ACHN (cell line): ENCODE measurements at regions not wholly inside any gene's neighbourhood (a gene's known extent, or its start where the extent isn't known, plus 50 kb on each side); places are given as distances from the start of the nearest gene placed in this dataset.
"Not testable (repeated sequence)": the region's sequence is repeated elsewhere in the genome, so short reads cannot be mapped to it uniquely, and the experiment has no call there.

Experiments
- DNase-seq: peaks from one replicate; pipeline ENCODE4 v3.0.0-alpha.2; 2015
- in situ Hi-C: cut with HindIII; loops from 2 replicates; pipeline ENCODE4 v1.10.0; 2017; ENCODE audit warnings: low sequenced_read_pairs, low pct_ligation_motif_present, low pct_unique_long_range_greater_than_20kb

- no peak for DNase-seq
Measured at GRCh38 chr5:29143266-29143665, 2050.2 kb upstream of the CDH6 start.

GRCh38 chr5:29134418-29134817 is 2059.1 kb upstream of the CDH6 start:
- DNase-seq: no peak
- in situ Hi-C loops: no loop called here

More at GRCh38 chr5:29143266-29143665, 2050.2 kb upstream of the CDH6 start:
- in situ Hi-C loops: no loop called here

GRCh38 chr5:29131285-29131684 is 2062.2 kb upstream of the CDH6 start:
- DNase-seq: no peak
- in situ Hi-C loops: no loop called here

- DNase-seq: no peak
- in situ Hi-C loops: no loop called here
Measured at GRCh38 chr5:29130786-29131185, 2062.7 kb upstream of the CDH6 start.

GRCh38 chr5:29127524-29128156 is 2065.8 kb upstream of the CDH6 start:
- DNase-seq, in situ Hi-C loops: not testable (repeated sequence)

- DNase-seq, in situ Hi-C loops: not testable (repeated sequence)
Measured at GRCh38 chr5:29126462-29126861, 2067.0 kb upstream of the CDH6 start.

- in situ Hi-C loops: no loop called here
- no peak for DNase-seq
Measured at GRCh38 chr5:29122306-29122705, 2071.2 kb upstream of the CDH6 start.

GRCh38 chr5:29114331-29114768 is 2076.0 kb upstream of the CDH9 start:
- in situ Hi-C loops: no loop called here
- DNase-seq: no peak

- in situ Hi-C loops: no loop called here
- no peak for DNase-seq
Measured at GRCh38 chr5:29113516-29113915, 2075.1 kb upstream of the CDH9 start.

GRCh38 chr5:29099585-29099984 is 2061.2 kb upstream of the CDH9 start:
- in situ Hi-C loops: no loop called here
- DNase-seq: no peak

- DNase-seq: no peak
Measured at GRCh38 chr5:29089591-29090130, 2051.3 kb upstream of the CDH9 start.

GRCh38 chr5:29085142-29085541 is 2046.8 kb upstream of the CDH9 start:
- in situ Hi-C loops: no loop called here

More at GRCh38 chr5:29089591-29090130, 2051.3 kb upstream of the CDH9 start:
- in situ Hi-C loops: no loop called here

GRCh38 chr5:29079771-29080170 is 2041.4 kb upstream of the CDH9 start:
- in situ Hi-C loops: no loop called here
- peak; percentile 4 for DNase-seq

More at GRCh38 chr5:29085142-29085541, 2046.8 kb upstream of the CDH9 start:
- DNase-seq: no peak

- DNase-seq: peak; percentile 28
- in situ Hi-C loops: no loop called here
Measured at GRCh38 chr5:29077451-29077850, 2039.1 kb upstream of the CDH9 start.

GRCh38 chr5:29069104-29069402 is 2030.7 kb upstream of the CDH9 start:
- no peak for DNase-seq
- in situ Hi-C loops: no loop called here

GRCh38 chr5:29061381-29061780 is 2023.0 kb upstream of the CDH9 start:
- in situ Hi-C loops: no loop called here
- no peak for DNase-seq

- in situ Hi-C loops: no loop called here
- no peak for DNase-seq
Measured at GRCh38 chr5:29054694-29055093, 2016.3 kb upstream of the CDH9 start.

- in situ Hi-C loops: no loop called here
- peak; percentile 7 for DNase-seq
Measured at GRCh38 chr5:29054282-29054681, 2015.9 kb upstream of the CDH9 start.

GRCh38 chr5:29051509-29051908 is 2013.1 kb upstream of the CDH9 start:
- in situ Hi-C loops: no loop called here
- no peak for DNase-seq

- in situ Hi-C loops: no loop called here
- DNase-seq: no peak
Measured at GRCh38 chr5:29042152-29042551, 2003.8 kb upstream of the CDH9 start.
